ENCODE measurements at regions not wholly inside any gene's neighbourhood (a gene's known extent, or its start where the extent isn't known, plus 50 kb on each side); places are given as distances from the start of the nearest gene placed in this dataset.

DNA sequence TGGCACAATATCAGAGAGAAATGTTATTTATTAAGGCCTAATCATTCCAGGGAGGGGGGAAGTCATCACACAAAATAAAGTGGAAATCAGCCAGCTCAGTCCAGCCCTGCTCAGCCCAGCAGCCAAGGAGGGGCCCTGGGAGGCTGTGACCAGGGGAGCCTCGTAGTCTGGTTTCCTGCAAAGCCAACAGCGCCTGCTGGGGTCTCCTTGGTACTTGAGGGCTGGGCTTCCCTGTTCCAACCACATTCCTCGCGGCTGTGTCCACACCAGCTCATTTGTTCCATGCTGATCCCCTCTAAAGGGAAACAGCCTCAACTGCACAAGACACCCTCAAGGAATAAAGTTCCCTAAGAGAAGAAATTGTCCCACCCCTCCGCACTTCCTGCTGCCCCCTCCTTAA lies 154.0 kb downstream of the TMEM132E start:
- DNase-seq = no peak

DNA sequence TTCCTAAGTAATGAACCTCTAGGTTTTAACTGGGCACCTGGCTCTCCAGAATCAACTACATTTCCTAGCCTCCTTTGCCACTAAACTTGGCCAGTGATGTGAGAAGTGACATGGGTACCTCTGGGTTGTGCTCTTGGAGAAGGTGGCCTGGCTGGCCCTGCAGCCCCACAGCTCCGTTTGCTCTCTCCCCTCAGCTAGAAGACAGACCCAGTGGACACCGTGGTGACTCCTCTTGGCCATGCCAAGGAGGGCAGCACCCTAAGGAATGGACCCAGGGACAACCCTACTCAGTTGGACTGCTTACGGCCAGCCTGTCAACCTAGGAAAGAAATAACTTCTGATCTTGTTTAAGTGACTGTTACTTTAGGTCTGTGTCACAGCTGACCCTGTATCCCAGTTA lies 151.4 kb downstream of the TMEM132E start:
- DNase-seq = no peak

- DNase-seq = no peak
These were observed 149.5 kb downstream of the TMEM132E start for GRCh38 chr17:34728771-34729310.

- no peak for DNase-seq
These were observed 148.2 kb downstream of the TMEM132E start for GRCh38 chr17:34727601-34728000.

DNA sequence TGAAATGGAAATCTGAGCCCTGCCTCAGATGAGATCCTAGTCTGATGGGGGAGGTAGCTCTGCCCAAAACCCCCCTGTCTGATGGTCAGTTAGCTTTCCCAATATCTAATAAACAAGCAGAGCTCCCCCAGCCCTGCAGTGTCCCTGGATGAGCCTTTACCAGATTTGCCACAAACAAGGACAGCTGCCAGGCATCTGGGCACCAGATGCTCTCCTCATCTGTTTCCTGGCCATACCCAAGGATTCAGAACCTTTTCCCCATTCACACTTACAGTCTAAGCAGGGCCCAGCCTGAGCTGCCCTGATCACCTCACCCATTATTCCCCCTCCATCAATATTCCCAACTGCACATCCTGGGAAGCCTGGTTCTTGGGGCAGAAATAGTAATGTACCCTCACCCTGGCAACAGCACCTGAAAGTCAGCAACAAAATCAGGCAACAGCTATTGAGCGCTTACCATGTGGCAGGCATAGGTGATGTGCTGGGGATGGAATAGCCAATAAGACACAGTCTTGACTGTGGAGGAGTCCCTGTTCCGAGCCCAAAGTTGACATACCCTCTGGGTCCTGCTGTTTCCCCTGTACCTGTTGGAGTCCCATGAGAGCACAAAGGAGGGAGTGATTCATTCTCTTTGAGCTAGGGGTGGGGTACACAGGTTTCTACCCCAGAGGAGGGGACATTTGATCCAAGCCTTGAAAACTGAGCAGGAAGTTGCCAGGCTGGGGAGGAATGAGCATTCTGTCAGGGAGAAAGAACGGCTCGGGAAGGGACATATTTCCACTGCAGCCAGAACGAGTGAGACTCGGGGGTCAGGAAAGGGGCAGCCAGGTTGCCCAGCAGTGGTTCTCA lies 147.4 kb downstream of the TMEM132E start:
- no peak for DNase-seq

- no peak for DNase-seq
These were observed 146.3 kb downstream of the TMEM132E start for GRCh38 chr17:34725725-34726124.

DNA sequence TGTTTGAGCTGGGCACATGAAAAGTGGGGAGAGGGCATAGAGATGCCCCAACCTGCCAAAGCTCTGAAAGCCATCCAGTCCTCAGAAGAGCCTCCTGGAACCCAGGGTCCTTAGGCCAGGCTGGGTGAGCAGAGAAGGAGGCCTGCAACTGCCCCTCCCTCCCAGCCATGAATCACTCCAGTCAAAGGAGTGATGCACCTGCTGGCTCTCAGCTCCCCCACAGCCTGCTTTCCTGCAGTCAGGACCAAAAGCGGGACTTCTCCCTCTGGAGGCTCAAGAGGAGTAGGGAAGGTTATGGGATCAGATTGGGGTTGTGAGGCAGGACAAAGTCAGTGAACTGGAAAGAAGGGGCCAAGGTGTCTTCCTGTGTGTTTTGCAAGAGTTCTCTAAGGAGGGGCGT lies 145.6 kb downstream of the TMEM132E start:
- no peak for DNase-seq

GRCh38 chr17:34723875-34724274 lies 144.5 kb downstream of the TMEM132E start:
- DNase-seq = no peak

- no peak for DNase-seq
These were observed 141.9 kb downstream of the TMEM132E start for GRCh38 chr17:34721326-34721725.

DNA sequence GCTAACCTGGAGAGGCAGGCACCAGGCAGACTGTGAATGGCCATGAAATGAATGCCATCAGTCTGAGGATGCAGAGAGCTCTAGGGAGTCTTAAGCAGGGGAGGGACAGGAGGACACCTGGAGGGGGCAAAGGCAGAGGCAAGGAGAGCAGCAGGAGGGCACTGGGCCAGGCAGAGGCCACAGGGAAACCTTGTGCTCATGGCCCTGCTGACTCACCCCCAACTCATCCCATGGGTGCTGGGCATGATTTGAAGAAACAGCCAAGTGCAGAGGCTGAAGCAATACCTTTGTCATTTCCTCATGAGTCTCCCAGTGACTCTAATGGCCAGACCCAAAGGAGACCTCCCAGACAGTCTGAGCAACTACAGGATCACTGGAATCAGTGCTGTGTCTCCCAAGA lies 141.4 kb downstream of the TMEM132E start:
- no peak for DNase-seq

- DNase-seq = no peak
These were observed 140.2 kb downstream of the TMEM132E start for GRCh38 chr17:34719569-34719968.

DNA sequence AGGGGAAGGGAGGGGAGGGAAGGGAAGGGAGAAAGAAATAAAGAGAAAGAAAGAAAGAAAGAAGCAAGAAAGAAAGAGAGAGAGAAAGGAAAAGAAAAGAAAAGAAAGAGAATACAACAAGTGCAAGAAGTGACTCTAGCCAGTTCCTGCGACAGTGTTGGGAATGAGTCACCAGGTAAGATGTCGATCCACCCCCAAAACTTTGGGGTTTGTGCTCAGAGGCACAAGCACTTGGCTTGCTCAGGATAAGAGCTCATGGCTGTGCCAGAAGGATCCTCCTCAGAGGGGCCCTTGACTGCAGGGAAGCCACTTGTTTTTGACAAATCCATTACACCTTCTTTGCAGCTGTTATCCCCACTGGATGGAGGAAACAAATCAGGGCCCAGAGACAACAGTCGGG lies 137.7 kb downstream of the TMEM132E start:
- DNase-seq = no peak

DNA sequence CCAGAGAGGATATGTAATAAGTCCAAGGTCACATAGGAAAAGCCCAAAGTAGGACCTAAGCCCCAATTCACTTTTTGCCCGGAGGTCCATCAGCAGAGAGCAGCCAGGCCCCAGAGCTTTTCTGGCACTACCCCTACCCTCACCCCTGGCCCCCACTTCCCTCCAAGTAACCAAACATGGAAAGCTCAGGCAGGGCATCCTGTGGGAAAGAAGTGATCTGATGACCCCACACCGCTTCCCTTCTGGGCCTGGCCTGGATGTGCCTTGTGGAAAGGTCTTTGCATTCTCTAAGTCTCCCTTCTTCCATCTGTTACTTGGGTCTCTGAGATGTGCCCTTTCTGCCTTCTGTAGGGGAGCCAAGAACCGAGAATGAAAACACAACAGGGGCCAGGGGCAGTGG lies 136.9 kb downstream of the TMEM132E start:
- no peak for DNase-seq

DNA sequence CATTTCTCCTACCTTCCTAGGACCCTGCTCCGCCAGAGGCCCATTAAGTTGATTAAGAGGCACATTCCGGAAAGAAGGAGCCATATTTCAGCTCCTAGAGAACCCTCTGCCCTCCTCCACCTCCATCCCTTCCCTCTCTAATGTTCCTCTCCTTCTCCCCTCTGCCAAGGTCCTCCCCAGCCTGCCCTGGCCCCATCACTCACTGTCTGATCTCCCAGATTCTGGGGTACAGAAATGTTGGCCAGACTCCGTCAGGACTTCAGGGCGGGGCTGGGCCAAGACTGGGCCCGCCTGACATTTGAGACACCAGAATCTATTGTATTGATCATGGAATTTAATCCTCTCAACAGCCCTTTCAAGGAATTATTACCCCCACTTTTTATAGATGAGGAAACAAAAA lies 136.1 kb downstream of the TMEM132E start:
- DNase-seq = no peak

DNA sequence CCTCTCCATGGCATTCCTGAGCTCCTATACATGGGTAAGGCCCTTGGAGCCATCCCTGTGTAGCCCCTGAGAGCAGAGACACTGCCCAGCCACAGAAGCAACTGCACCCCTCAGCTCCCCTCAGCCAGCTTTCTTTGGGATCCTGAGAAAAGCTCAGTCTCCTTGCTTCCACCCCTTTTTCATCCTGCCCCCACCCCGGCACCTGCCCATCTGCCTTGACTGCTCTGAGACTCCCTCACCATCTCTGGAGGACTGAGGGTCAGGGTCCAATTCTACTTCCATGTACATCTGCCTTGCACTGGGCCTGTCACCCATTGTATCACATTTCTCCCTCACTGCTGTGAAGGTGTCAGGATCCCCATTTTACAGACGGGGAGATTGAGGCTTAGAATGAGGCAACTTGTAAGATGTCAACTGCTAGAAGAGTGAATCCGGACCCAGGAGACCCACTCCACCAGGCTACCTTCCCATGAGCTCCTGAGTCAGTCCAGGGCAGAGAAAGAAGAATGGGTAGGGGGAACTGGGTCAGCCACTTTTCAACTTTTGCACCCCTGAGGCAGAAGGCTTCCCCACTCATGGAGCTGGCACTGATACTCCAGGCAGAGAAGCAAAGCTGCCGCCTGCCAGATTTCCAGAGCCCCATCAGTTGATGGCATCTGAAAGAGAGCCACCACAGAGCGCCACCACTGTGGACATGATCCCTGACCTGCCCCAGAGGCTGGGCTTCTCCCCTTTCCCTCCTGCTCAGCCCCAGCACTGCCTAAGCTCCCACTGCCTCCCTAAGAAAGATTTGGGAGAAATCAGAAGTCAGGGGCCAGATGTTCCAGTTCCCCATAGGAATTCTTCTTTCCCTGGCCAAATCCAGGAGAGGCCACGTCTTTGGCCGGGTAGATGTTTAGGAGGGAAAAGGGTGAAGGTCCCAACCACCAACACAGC lies 135.4 kb downstream of the TMEM132E start:
- DNase-seq = no peak

GRCh38 chr17:34713687-34714086 lies 134.3 kb downstream of the TMEM132E start:
- DNase-seq = no peak

DNA sequence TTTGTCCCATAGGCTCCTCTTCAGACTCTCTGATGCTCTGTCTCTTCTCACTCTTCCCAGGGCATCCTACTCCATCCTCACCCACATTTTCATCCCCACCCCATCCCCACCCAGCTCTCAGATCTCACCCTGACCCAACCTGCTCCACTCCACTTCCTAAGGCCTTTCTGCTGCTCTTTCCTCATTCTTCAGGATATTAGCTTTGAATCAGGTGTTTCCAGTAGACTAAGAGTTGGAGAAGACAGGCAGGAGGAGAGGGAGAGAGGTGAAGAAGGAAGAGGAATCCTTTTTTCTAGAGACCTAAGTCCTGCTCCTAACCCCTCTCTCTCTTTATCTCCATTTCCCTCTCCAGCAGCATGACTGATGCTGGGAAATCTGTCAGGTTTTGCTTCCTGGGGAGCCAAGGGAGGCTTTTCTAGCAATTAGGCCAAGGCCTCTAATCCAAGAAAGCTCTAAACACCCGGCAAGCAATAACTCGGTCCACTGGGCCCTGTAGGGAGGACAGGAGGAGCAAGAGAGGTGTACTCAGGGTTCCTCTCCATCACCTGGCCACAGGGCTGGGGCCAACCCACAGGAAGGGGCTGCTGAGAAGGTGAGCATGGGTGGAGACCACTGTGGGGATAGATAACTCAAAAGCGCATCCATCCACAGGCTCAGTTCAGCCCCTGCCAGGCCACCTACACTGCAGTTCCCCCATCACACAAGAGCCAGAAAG lies 133.3 kb downstream of the TMEM132E start:
- DNase-seq = no peak

DNA sequence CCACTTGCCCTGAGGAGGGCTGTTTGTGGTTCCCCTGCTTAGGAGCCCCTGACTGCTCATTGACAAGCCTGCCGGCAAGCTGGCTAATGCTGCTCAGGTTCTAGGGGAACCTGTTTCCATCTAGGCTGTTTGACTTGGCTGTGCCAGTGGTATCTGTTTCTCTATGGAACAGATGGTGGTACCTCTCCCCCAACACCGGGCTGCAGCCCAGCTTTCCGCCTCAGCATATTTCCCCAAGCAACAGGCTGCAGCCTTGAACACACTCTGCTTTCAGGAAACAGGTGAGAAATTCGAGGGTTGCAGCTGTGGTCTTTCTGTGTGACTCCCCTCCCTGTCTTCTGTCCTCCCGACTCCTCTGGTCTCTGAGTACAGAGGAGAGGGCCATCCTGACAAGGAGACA lies 132.3 kb downstream of the TMEM132E start:
- no peak for DNase-seq

DNA sequence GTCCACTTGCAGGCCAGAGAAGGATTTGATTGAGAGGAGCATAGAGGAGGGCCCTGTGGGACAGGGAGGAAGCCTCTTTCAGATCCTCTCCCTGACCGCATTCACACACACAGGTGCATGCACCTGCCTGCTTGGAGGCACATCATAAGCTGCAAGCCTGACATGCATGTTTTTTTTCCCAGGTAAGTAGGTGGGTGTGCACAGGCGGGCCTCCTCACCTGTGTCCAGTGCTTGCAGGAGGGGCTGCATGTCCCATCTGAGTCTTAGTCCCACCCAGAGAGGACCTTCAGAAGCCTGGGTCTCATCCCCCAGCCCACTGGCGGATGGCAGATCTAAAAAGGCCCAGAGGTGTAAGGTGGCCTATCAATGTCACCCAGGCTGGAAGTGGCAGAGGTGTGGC lies 130.8 kb downstream of the TMEM132E start:
- no peak for DNase-seq

DNA sequence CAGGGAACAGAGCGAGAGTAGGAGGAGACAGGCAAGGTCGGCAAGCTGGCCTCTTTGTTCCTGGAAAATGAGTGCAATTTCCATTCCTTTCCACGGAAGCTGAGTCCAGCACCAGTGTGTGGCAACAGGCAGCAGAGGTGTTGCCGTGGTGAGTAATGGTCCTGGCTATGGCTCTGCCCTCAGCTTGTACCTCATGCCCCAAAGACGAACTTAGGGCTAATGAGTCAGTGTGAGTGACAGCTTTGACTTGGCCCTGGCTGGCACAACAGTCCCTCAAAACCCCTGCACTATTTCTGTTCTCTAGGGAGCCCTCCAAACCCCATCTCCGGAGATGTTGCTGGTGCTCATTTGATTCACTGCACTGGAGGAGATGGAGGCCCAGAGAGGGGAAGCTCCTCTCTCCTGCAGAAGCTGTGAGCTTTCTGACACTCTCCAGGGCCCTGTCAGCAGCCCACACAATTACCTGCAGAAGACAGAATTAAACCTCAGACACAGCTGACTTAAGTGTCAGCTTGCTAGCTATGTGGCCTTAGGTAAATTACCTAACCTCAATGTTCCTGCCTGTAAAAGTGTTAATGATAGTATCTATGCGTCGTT lies 129.9 kb downstream of the TMEM132E start:
- no peak for DNase-seq

GRCh38 chr17:34706029-34706428 lies 126.6 kb downstream of the TMEM132E start:
- DNase-seq = no peak

DNA sequence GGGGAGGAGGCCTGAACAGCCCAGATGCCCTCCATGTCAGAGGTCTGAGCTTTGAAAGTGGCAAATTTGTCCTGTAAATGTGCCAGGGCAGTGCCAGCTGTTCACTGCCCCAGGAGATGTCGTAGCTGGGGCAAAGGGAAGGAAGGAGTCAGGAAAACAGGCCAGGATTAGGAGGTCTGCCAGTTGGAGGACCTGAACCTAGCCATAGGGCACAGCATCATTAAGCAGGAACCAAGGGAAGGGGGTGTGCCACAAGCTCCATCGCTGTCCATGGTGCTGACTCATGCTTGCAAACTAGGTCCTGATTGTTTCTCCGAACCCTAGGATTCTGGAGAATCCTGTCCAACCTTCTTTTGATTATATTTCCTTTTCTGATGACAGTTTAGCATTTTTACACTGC lies 124.2 kb downstream of the TMEM132E start:
- DNase-seq = no peak

DNA sequence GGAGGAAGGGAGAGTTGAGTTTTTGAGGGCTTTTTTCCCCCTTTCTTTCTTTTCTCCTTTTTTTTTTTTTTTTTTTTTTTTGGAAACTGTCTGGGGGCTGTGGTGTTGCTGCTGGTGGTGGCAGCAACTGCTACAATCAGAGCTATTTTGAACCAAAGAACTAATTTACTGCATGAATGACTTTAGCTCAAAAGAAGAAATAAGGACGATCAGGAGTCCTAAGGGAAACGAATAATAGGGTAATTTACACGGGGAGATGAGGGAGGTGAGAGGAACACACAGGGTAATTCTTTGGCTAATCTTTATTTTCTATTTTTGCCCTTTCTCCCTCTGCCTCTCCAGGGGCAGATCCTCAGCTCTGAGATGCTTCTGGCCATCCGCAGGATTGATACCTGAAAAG lies 119.8 kb downstream of the TMEM132E start:
- no peak for DNase-seq

Data from SIG-M5 (cell line).